Keratinocyte (primary cell): ENCODE measurements at regions not wholly inside any gene's neighbourhood (a gene's known extent, or its start where the extent isn't known, plus 50 kb on each side); places are given as distances from the start of the nearest gene placed in this dataset.

Experiments used
- CTCF ChIP-seq, 3 experiments: IDR thresholded peaks in 1 of 3; conservative IDR thresholded peaks in 1 of 3; optimal IDR thresholded peaks in 1 of 3; 2 replicates in 2 of 3; 3 replicates in 1 of 3; pipeline versions ENCODE3 to v1.5.1; 2011; ENCODE audit warnings: low read length in 3 of 3, mild to moderate bottlenecking in 3 of 3, moderate library complexity in 2 of 3, control low read depth in 1 of 3, inconsistent platforms in 1 of 3; ENCODE audit not compliant: insufficient read depth in 2 of 3; ENCODE audit errors: extremely low read depth in 1 of 3
- EZH2 ChIP-seq: IDR thresholded peaks from one replicate; pipeline ENCODE4 v1.6.1; 2012; ENCODE audit warnings: inconsistent platforms, mild to moderate bottlenecking, low read length, moderate library complexity

- no peak for TF ChIP-seq CTCF (optimal IDR thresholded peaks at IDR 0.05 in 1 of 3, IDR thresholded peaks at IDR 0.05 in 1 of 3, conservative IDR thresholded peaks at IDR 0.05 in 1 of 3; ENCODE audit: extremely low read depth in 1 of 3, insufficient read depth in 2 of 3, low read length in 3 of 3)
- TF ChIP-seq EZH2: no peak
These were observed 190.2 kb upstream of the FN1 start for GRCh38 chr2:215626063-215626462.
